CD4-positive, alpha-beta T cell treated with Interleukin-15 for 4 hours (primary cell): ENCODE measurements at regions not wholly inside any gene's neighbourhood (a gene's known extent, or its start where the extent isn't known, plus 50 kb on each side); places are given as distances from the start of the nearest gene placed in this dataset.
"Not testable (repeated sequence)": the region's sequence is repeated elsewhere in the genome, so short reads cannot be mapped to it uniquely, and the experiment has no call there.

Experiments
- DNase-seq: peaks from one replicate; pipeline ENCODE4 v3.0.0-alpha.2; 2020; ENCODE audit warnings: low spot score

DNA sequence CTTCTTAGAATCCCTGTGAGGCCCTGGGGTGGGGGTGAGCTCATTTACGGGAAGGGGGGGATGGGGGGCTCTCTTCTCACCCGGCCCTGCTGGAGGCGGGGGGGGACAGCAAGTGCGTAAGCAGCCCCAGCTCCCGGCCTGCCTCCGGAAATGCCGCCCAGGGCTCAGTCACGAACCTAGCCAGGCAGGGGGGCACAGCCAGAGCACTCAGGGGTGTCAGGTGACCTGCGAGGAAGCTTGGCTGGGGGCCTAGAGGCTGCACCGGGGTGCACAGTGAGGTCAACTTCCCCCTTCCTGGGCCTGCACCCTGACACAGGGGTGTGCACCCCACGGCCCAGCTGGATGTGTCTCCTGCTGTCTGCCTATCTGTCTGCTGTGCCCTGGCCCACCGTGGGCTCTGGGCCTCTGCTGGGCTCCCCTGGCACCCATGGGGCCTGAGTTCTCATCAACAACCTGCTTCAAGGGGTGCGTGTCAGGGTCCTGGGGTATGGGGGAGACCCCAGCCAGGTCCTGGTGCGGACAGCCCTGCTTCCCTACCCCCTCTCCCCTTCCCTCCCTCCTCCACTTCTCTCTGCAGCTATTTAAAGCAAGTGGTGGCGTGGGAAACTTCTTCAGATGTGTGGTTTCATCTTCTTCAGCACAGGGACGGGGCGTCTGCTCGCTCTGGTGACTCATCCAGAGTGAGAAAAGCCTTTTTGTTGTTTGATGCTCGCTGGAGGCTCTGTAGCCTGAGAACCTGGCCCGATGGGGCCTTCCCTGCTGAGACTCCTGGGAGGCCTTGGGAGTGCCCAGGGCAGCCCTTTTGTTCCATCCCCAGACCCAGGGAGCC lies 92.5 kb upstream of the RUNX3 start:
- DNase-seq = peak; percentile 94

DNA sequence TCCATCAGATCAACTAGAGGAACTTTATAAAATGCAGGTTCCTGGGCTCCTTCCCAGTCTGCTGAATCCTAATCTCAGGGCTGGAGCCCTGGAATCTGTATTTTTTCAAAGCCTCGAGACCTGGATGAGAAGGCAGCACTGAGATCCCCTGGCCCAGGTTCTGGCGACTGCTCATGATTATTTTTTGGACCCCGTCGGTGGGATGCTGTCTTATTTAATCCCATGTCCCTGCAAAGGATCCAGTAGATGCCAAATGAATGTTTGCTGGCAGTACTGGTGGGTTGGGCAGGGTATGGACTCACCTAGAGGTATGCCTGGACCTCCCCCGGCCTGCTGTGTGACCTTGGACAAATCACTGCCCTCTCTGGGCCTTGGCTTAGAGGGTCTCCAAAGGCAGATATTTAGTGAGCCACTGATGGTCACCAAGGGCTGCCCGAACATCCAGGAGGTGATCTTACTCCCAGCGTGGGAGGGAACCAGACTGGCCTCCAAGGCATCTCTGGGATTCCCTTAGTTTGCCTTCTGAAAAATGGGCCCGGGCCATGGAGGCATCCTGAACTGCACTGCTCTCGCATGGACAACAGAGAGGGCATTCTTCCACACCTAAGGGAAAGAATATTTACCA lies 91.6 kb upstream of the RUNX3 start:
- no peak for DNase-seq

GRCh38 chr1:25020851-25021590 lies 90.9 kb upstream of the RUNX3 start:
- no peak for DNase-seq

DNA sequence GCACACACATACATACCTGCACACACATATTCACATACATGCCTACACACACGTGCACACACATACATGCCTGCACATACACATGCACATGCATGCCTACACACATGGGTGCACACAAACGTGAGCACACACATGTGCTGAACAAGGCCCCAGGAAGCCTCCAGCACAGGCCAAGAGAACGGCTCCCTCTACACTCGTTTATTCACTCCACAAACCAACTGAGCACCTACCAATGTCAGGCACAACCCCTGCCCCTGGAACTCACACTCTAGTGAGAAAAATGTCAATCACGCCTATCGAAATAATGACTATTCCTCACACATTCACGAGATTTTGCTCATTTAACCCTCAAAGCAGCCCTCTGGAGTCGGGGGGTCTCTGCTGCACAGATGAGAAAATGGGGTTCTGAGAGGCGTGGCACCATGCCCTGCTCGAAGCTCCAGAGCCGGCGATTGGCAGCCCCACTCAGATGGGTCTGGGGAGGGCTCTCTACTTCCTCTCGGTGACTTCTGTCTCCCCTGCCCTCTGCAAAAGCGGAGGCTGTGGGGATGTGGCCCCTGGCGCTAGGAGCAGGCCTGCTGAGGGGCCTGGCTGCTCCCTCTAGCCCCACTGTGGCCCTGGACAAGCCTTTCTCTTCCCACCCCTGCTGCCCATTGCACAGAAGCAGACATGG lies 90.2 kb upstream of the RUNX3 start:
- DNase-seq = no peak

- no peak for DNase-seq
Observed at GRCh38 chr1:25019337-25020172, 89.5 kb upstream of the RUNX3 start.

GRCh38 chr1:25018943-25019336 lies 88.9 kb upstream of the RUNX3 start:
- DNase-seq = no peak

GRCh38 chr1:25018110-25018735 lies 88.1 kb upstream of the RUNX3 start:
- no peak for DNase-seq

- DNase-seq = no peak
Observed at GRCh38 chr1:25017436-25018109, 87.5 kb upstream of the RUNX3 start.

- no peak for DNase-seq
Observed at GRCh38 chr1:25012966-25013962, 83.2 kb upstream of the RUNX3 start.

GRCh38 chr1:25011943-25012638 lies 82.0 kb upstream of the RUNX3 start:
- DNase-seq = no peak

- DNase-seq = no peak
Observed at GRCh38 chr1:25011275-25011674, 81.2 kb upstream of the RUNX3 start.

DNA sequence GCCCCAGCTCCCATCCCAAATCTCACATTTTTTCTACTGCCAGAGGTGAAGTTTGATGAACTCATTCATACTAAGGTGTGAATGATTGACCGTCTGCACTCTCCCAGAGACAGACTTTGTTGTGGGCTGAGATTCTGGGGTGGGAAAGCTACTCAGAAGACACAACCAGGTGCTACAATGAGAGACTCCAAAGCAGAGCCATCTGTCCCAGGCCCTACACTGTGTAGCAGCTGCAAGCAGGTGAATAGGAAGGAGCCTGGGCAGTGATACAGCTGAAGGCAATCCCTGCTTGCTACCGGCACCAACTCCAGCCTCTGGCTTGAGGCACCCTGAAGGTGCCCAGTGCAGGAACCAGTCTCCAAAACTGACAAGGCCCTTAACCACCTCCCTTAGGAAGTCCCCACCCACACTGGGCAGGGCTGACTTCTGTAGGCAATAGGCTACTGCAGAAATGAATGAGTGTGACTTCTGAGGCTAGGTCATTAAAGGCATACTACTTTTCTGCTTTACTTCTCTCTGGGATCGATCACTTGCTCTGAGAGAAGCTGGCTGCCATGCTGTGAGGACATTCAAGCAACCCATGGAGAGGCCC lies 79.7 kb upstream of the RUNX3 start:
- DNase-seq = no peak

- DNase-seq = no peak
Observed at GRCh38 chr1:25008192-25008485, 78.1 kb upstream of the RUNX3 start.

GRCh38 chr1:25007390-25008191 lies 77.5 kb upstream of the RUNX3 start:
- DNase-seq = not testable (repeated sequence)

DNA sequence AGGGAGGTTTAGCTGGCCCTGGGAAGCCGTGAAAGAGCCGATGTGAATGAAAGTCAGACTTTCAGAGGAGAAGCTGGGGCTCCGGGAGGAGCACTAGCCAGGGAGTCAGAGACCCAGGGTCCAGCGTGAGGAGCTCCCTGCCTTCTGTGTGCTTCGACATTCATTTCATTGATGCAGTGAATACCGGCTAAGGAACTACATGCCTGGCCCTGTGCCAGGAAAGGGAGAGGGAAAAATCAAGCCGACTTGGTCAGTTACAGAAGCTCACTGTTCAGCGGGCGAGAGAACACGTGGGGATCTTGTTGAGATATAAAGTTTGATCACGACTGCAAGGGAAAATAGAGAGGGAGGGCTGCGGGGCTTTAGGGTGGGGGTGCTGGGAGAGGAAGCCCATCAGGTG lies 76.7 kb upstream of the RUNX3 start:
- no peak for DNase-seq

GRCh38 chr1:25004355-25004754 lies 74.3 kb upstream of the RUNX3 start:
- DNase-seq = no peak

- no peak for DNase-seq
Observed at GRCh38 chr1:25003457-25004190, 73.5 kb upstream of the RUNX3 start.
